ENCODE measurements at regions not wholly inside any gene's neighbourhood (a gene's known extent, or its start where the extent isn't known, plus 50 kb on each side); places are given as distances from the start of the nearest gene placed in this dataset.

- no peak overlapping the region for H3K9ac ChIP-seq (replicated peaks; ENCODE audit: extremely low read depth, insufficient read depth, low read length)
- H3K9me1 ChIP-seq (replicated peaks; ENCODE audit: control insufficient read depth, extremely low read depth, insufficient read depth, low read length): no peaks in the 10 kb centered on the region
- no peak for FAIRE-seq
- no peak for DNase-seq (ENCODE audit: low read depth, low spot score)
- intact Hi-C loops (cut with micrococcal nuclease) (no loop called here), dilution Hi-C loops (cut with MboI; ENCODE audit: extremely low pct_ligation_motif_present, low sequenced_read_pairs) (no loop called here)
- no peak overlapping the region for H2AFZ ChIP-seq (ENCODE audit: low read depth, low read length)
- no peaks in the 10 kb centered on the region for H3K9me3 ChIP-seq (replicated peaks; ENCODE audit: control insufficient read depth, insufficient read depth, low read length)
- H3K27ac ChIP-seq (ENCODE audit: insufficient read depth, low read depth, low read length): no peak overlapping the region
- no TSS peak for BruUV-seq (replicated peaks)
- no peak overlapping the region for H3K4me2 ChIP-seq (ENCODE audit: insufficient read depth, low read length)
- no peaks in the 10 kb centered on the region for H3K36me3 ChIP-seq (ENCODE audit: control insufficient read depth in 2 of 2, extremely low read depth in 1 of 2, insufficient read depth in 2 of 2, low read length in 2 of 2)
- H3K4me1 ChIP-seq (ENCODE audit: control insufficient read depth, extremely low read depth, insufficient read depth, low read length): no peaks in the 10 kb centered on the region
- POLR2A ChIA-PET: no interaction called here
- H3K27me3 ChIP-seq (ENCODE audit: control insufficient read depth in 2 of 2, insufficient read depth in 2 of 2, low read length in 2 of 2): no peaks in the 10 kb centered on the region
- TF ChIP-seq JUN (IDR thresholded peaks at IDR 0.05; ENCODE audit: borderline replicate concordance, insufficient read depth, insufficient read length, low read depth) (no peak), FOS (IDR thresholded peaks at IDR 0.05; ENCODE audit: borderline replicate concordance, insufficient read depth, low read length) (no peak), MYC (IDR thresholded peaks at IDR 0.05; ENCODE audit: low read depth, low read length) (no peak), POLR2AphosphoS5 (IDR thresholded peaks at IDR 0.05; ENCODE audit: insufficient read depth, low read depth, low read length) (no peak), MAX (IDR thresholded peaks at IDR 0.05; ENCODE audit: insufficient read depth, insufficient read length) (no peak), GATA2 (IDR thresholded peaks at IDR 0.05; ENCODE audit: insufficient read depth, insufficient read length, low read depth, low read length) (no peak), EZH2 (IDR thresholded peaks at IDR 0.05; ENCODE audit: borderline replicate concordance, low read depth, low read length, severe bottlenecking) (no peak), POLR2A (IDR thresholded peaks at IDR 0.05; ENCODE audit: low read depth, low read length) (no peak)
- TF ChIP-seq, protein P1, sequence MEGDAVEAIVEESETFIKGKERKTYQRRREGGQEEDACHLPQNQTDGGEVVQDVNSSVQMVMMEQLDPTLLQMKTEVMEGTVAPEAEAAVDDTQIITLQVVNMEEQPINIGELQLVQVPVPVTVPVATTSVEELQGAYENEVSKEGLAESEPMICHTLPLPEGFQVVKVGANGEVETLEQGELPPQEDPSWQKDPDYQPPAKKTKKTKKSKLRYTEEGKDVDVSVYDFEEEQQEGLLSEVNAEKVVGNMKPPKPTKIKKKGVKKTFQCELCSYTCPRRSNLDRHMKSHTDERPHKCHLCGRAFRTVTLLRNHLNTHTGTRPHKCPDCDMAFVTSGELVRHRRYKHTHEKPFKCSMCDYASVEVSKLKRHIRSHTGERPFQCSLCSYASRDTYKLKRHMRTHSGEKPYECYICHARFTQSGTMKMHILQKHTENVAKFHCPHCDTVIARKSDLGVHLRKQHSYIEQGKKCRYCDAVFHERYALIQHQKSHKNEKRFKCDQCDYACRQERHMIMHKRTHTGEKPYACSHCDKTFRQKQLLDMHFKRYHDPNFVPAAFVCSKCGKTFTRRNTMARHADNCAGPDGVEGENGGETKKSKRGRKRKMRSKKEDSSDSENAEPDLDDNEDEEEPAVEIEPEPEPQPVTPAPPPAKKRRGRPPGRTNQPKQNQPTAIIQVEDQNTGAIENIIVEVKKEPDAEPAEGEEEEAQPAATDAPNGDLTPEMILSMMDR (IDR thresholded peaks at IDR 0.05; ENCODE audit: extremely low read depth in 1 of 2, insufficient read depth in 1 of 2, low read depth in 1 of 2, low read length in 2 of 2): no peak
- H3K79me2 ChIP-seq (ENCODE audit: control insufficient read depth, insufficient read depth, low read length): no peaks in the 10 kb centered on the region
- CTCF ChIA-PET: no interaction called here
- no peak overlapping the region for H3K4me3 ChIP-seq (replicated peaks in 1 of 3; ENCODE audit: insufficient read depth in 1 of 3, low read depth in 1 of 3, low read length in 3 of 3)
- no peaks in the 10 kb centered on the region for H4K20me1 ChIP-seq (replicated peaks; ENCODE audit: control insufficient read depth, extremely low read depth, insufficient read depth, low read length)
Measured at GRCh38 chr10:36765782-36766414, 359.5 kb upstream of the ANKRD30A start.

Measured in endothelial cell of umbilical vein (primary cell).